BJ (cell line): ENCODE measurements at regions not wholly inside any gene's neighbourhood (a gene's known extent, or its start where the extent isn't known, plus 50 kb on each side); places are given as distances from the start of the nearest gene placed in this dataset.

Experiments used
- CTCF ChIA-PET: fragments of 350-600 bp; formaldehyde crosslinking; extraction: SDS; loops from one replicate; lab custom pipeline; 2021; ENCODE audit warnings: antibody characterized with exemption, inconsistent platforms; lab: Yijun Ruan, JAX
- POLR2A ChIA-PET: fragments of 300-600 bp; sonication (Branson Sonifier 250); formaldehyde crosslinking; extraction: SDS; loops from one replicate; lab custom pipeline; 2021; ENCODE audit warnings: antibody characterized with exemption; lab: Charles Lee
- DNase-seq: peaks from one replicate; pipeline ENCODE4 v3.0.0-alpha.2; 2011; ENCODE audit warnings: low read depth
- H3K27me3 ChIP-seq: 2 replicates; pipeline ENCODE4 v1.6.0; 2011; ENCODE audit warnings: low read length; ENCODE audit not compliant: control insufficient read depth, insufficient read depth
- H3K36me3 ChIP-seq: 2 replicates; pipeline ENCODE4 v1.5.1; 2011; ENCODE audit warnings: low read length; ENCODE audit not compliant: control insufficient read depth, insufficient read depth
- H3K4me3 ChIP-seq: 2 replicates; pipeline ENCODE4 v1.5.1; 2011; ENCODE audit warnings: low read depth, mild to moderate bottlenecking, control low read depth, low read length
- CTCF ChIP-seq: IDR thresholded peaks from 2 replicates; pipeline ENCODE4 v1.5.1; 2011; ENCODE audit warnings: low read depth, mild to moderate bottlenecking, control low read depth, inconsistent platforms, low read length, moderate library complexity; ENCODE audit not compliant: insufficient read depth

GRCh38 chr5:156093024-156093423 is 233.9 kb upstream of the SGCD start:
- H3K36me3 ChIP-seq: no peaks in the 10 kb centered on the region
- no peak for TF ChIP-seq CTCF
- no peaks in the 10 kb centered on the region for H3K27me3 ChIP-seq
- ChIA-PET CTCF (no interaction called here), POLR2A (no interaction called here)
- DNase-seq: no peak
- no peak overlapping the region for H3K4me3 ChIP-seq

- CTCF ChIA-PET: interaction anchor here (1.0 kb wide), 1 partner anchor 12 kb away, joined by 4 read pairs; no protein-coding TSS in a partner anchor
- Histone ChIP-seq H3K36me3 (no peaks in the 10 kb centered on the region), H3K27me3 (no peaks in the 10 kb centered on the region), H3K4me3 (no peak overlapping the region)
- peak; percentile 4 for DNase-seq
- POLR2A ChIA-PET: no interaction called here
- no peak for TF ChIP-seq CTCF
Measured at GRCh38 chr5:156094001-156094400, 233.0 kb upstream of the SGCD start.

- Histone ChIP-seq H3K27me3 (no peaks in the 10 kb centered on the region), H3K36me3 (no peaks in the 10 kb centered on the region), H3K4me3 (no peak overlapping the region)
- no peak for TF ChIP-seq CTCF
- DNase-seq: no peak
- CTCF ChIA-PET: interaction anchor here (0.7 to 1.3 kb wide), 4 partner anchors 41 to 264 kb away, joined by 3 to 4 read pairs (median 3); no protein-coding TSS in a partner anchor
- POLR2A ChIA-PET: interaction anchor here (0.7 kb wide), 1 partner anchor 8 kb away, joined by 3 read pairs; no protein-coding TSS in a partner anchor
Measured at GRCh38 chr5:156095709-156096241, 231.2 kb upstream of the SGCD start.

GRCh38 chr5:156096259-156096658 is 230.7 kb upstream of the SGCD start:
- CTCF ChIA-PET: interaction anchor here (0.7 to 1.3 kb wide), 5 partner anchors 15 to 263 kb away, joined by 3 to 4 read pairs (median 3); no protein-coding TSS in a partner anchor
- POLR2A ChIA-PET: interaction anchor here (0.7 kb wide), 1 partner anchor 7 kb away, joined by 3 read pairs; no protein-coding TSS in a partner anchor
- Histone ChIP-seq H3K27me3 (no peaks in the 10 kb centered on the region), H3K36me3 (no peaks in the 10 kb centered on the region), H3K4me3 (no peak overlapping the region)
- TF ChIP-seq CTCF: no peak
- peak; percentile 37 for DNase-seq

GRCh38 chr5:156103155-156103885 is 223.6 kb upstream of the SGCD start:
- DNase-seq: no peak
- ChIA-PET POLR2A (interaction anchor here (0.5 kb wide), 1 partner anchor 8 kb away, joined by 3 read pairs; no protein-coding TSS in a partner anchor), CTCF (no interaction called here)
- H3K4me3 ChIP-seq: no peak overlapping the region
- H3K36me3 ChIP-seq: no peaks in the 10 kb centered on the region
- TF ChIP-seq CTCF: no peak
- H3K27me3 ChIP-seq: no peaks in the 10 kb centered on the region
